Stimulated activated CD4-positive, alpha-beta T cell treated with anti-CD3 and anti-CD28 coated beads, Interleukin-15, amount 100 ng/mL, for 24 hours (primary cell): ENCODE measurements at regions not wholly inside any gene's neighbourhood (a gene's known extent, or its start where the extent isn't known, plus 50 kb on each side); places are given as distances from the start of the nearest gene placed in this dataset.

Experiments
- DNase-seq: peaks from one replicate; pipeline ENCODE4 v3.0.0-alpha.2; 2020

GRCh38 chr10:89829262-89829886 lies 128.0 kb downstream of the KIF20B start:
- no peak for DNase-seq

- no peak for DNase-seq
These were observed 128.5 kb downstream of the KIF20B start for GRCh38 chr10:89829887-89830269.

- no peak for DNase-seq
These were observed 129.2 kb downstream of the KIF20B start for GRCh38 chr10:89830624-89831023.

- DNase-seq, result no peak
These were observed 135.4 kb downstream of the KIF20B start for GRCh38 chr10:89836840-89837164.

- DNase-seq, result peak; percentile 48
These were observed 136.0 kb downstream of the KIF20B start for GRCh38 chr10:89837165-89838043.

- no peak for DNase-seq
These were observed 136.7 kb downstream of the KIF20B start for GRCh38 chr10:89838044-89838615.

- no peak for DNase-seq
These were observed 144.3 kb downstream of the KIF20B start for GRCh38 chr10:89845541-89846280.

- DNase-seq, result no peak
These were observed 144.9 kb downstream of the KIF20B start for GRCh38 chr10:89846281-89846630.

- no peak for DNase-seq
These were observed 145.4 kb downstream of the KIF20B start for GRCh38 chr10:89846786-89847185.

- DNase-seq, result no peak
These were observed 151.5 kb downstream of the KIF20B start for GRCh38 chr10:89852872-89853271.

- no peak for DNase-seq
These were observed 152.4 kb downstream of the KIF20B start for GRCh38 chr10:89853781-89854191.

- no peak for DNase-seq
These were observed 156.1 kb downstream of the KIF20B start for GRCh38 chr10:89857431-89858042.

- no peak for DNase-seq
These were observed 159.8 kb downstream of the KIF20B start for GRCh38 chr10:89861199-89861573.

GRCh38 chr10:89861584-89862301 lies 160.4 kb downstream of the KIF20B start:
- DNase-seq, result peak; percentile 44

- no peak for DNase-seq
These were observed 166.6 kb downstream of the KIF20B start for GRCh38 chr10:89867964-89868363.

- no peak for DNase-seq
These were observed 167.8 kb downstream of the KIF20B start for GRCh38 chr10:89869180-89869579.

- DNase-seq, result no peak
These were observed 168.3 kb downstream of the KIF20B start for GRCh38 chr10:89869592-89870156.

GRCh38 chr10:89870936-89871335 lies 169.5 kb downstream of the KIF20B start:
- DNase-seq, result no peak

- no peak for DNase-seq
These were observed 171.7 kb downstream of the KIF20B start for GRCh38 chr10:89873055-89873454.

- DNase-seq, result no peak
These were observed 174.2 kb downstream of the KIF20B start for GRCh38 chr10:89875557-89875956.

GRCh38 chr10:89879121-89879520 lies 177.7 kb downstream of the KIF20B start:
- DNase-seq, result no peak

- no peak for DNase-seq
These were observed 186.0 kb downstream of the KIF20B start for GRCh38 chr10:89887406-89887805.
